ENCODE measurements at regions not wholly inside any gene's neighbourhood (a gene's known extent, or its start where the extent isn't known, plus 50 kb on each side); places are given as distances from the start of the nearest gene placed in this dataset.

DNA sequence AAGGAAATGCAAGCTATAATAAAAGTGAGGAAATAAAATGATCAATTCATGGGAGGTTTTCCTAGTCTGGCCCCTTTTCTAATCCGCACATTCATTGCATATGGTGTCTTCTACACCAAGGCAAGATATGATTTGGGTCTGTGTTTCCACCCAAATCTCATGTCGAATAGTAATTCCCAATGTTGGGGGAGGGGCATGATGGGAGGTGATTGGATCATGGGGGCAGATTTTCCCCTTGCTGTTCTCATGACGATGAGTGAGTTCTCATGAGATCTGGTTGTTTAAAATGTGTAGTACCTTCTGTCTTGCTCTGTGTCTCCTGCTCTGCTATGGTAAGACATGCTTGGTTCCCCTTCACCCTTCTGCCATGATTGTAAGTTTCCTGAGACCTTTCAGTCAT, 315.4 kb downstream of the CYRIA start:
- no peak for TF ChIP-seq ZFP69B (tag by site-specific recombination; IDR thresholded peaks at IDR 0.05)
- TF ChIP-seq, protein P1, sequence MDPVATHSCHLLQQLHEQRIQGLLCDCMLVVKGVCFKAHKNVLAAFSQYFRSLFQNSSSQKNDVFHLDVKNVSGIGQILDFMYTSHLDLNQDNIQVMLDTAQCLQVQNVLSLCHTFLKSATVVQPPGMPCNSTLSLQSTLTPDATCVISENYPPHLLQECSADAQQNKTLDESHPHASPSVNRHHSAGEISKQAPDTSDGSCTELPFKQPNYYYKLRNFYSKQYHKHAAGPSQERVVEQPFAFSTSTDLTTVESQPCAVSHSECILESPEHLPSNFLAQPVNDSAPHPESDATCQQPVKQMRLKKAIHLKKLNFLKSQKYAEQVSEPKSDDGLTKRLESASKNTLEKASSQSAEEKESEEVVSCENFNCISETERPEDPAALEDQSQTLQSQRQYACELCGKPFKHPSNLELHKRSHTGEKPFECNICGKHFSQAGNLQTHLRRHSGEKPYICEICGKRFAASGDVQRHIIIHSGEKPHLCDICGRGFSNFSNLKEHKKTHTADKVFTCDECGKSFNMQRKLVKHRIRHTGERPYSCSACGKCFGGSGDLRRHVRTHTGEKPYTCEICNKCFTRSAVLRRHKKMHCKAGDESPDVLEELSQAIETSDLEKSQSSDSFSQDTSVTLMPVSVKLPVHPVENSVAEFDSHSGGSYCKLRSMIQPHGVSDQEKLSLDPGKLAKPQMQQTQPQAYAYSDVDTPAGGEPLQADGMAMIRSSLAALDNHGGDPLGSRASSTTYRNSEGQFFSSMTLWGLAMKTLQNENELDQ (tag by site-specific recombination; IDR thresholded peaks at IDR 0.05; ENCODE audit: low read depth): no peak
- TF ChIP-seq ZNF433 (tag by site-specific recombination; IDR thresholded peaks at IDR 0.05; ENCODE audit: low read depth): no peak
- TF ChIP-seq, protein P2, sequence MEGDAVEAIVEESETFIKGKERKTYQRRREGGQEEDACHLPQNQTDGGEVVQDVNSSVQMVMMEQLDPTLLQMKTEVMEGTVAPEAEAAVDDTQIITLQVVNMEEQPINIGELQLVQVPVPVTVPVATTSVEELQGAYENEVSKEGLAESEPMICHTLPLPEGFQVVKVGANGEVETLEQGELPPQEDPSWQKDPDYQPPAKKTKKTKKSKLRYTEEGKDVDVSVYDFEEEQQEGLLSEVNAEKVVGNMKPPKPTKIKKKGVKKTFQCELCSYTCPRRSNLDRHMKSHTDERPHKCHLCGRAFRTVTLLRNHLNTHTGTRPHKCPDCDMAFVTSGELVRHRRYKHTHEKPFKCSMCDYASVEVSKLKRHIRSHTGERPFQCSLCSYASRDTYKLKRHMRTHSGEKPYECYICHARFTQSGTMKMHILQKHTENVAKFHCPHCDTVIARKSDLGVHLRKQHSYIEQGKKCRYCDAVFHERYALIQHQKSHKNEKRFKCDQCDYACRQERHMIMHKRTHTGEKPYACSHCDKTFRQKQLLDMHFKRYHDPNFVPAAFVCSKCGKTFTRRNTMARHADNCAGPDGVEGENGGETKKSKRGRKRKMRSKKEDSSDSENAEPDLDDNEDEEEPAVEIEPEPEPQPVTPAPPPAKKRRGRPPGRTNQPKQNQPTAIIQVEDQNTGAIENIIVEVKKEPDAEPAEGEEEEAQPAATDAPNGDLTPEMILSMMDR (tag by site-specific recombination; IDR thresholded peaks at IDR 0.05): no peak
- TF ChIP-seq ZBTB1 (tag by site-specific recombination; IDR thresholded peaks at IDR 0.05): no peak
- TF ChIP-seq ZNF248 (tag by site-specific recombination; IDR thresholded peaks at IDR 0.05): no peak
- no peak for TF ChIP-seq SETDB1 (IDR thresholded peaks at IDR 0.05; ENCODE audit: insufficient read length, low read length)
- no peak for TF ChIP-seq ZNF274 (IDR thresholded peaks at IDR 0.05; ENCODE audit: low read length)
- no peak for TF ChIP-seq ZNF274 (tag by site-specific recombination; IDR thresholded peaks at IDR 0.05; ENCODE audit: borderline replicate concordance)
- TF ChIP-seq ZSCAN30 (tag by site-specific recombination; IDR thresholded peaks at IDR 0.05): no peak
- TF ChIP-seq GLI4 (tag by site-specific recombination; IDR thresholded peaks at IDR 0.05): no peak
- no peak for TF ChIP-seq PRDM1 (tag by site-specific recombination; IDR thresholded peaks at IDR 0.05)
- TF ChIP-seq ZNF146 (tag by site-specific recombination; IDR thresholded peaks at IDR 0.05): no peak
